Activated T-helper 9 cell treated with anti-CD3 and anti-CD28 coated beads, Interleukin-2, amount 50 U/mL, for 16 hours (primary cell): ENCODE measurements at regions not wholly inside any gene's neighbourhood (a gene's known extent, or its start where the extent isn't known, plus 50 kb on each side); places are given as distances from the start of the nearest gene placed in this dataset.
"Not testable (repeated sequence)": the region's sequence is repeated elsewhere in the genome, so short reads cannot be mapped to it uniquely, and the experiment has no call there.

Experiments
- DNase-seq: peaks from one replicate; pipeline ENCODE4 v3.0.0-alpha.2; 2020; ENCODE audit warnings: low read depth

- no peak for DNase-seq
Measured at GRCh38 chr3:187473778-187474406, 105.7 kb downstream of the RTP4 start.

- DNase-seq: not testable (repeated sequence)
Measured at GRCh38 chr3:187466306-187466705, 98.1 kb downstream of the RTP4 start.

GRCh38 chr3:187465503-187465902 lies 97.3 kb downstream of the RTP4 start:
- no peak for DNase-seq

- DNase-seq: no peak
Measured at GRCh38 chr3:187464682-187465081, 96.5 kb downstream of the RTP4 start.

GRCh38 chr3:187458921-187459320 lies 90.7 kb downstream of the RTP4 start:
- no peak for DNase-seq

GRCh38 chr3:187458383-187458782 lies 90.2 kb downstream of the RTP4 start:
- no peak for DNase-seq

- DNase-seq: no peak
Measured at GRCh38 chr3:187456250-187456649, 88.1 kb downstream of the RTP4 start.

GRCh38 chr3:187454085-187454815 lies 86.1 kb downstream of the RTP4 start:
- no peak for DNase-seq

GRCh38 chr3:187450431-187451190 lies 82.4 kb downstream of the RTP4 start:
- no peak for DNase-seq

GRCh38 chr3:187448674-187449073 lies 80.5 kb downstream of the RTP4 start:
- DNase-seq: no peak

- DNase-seq: no peak
Measured at GRCh38 chr3:187447737-187448136, 79.6 kb downstream of the RTP4 start.

- no peak for DNase-seq
Measured at GRCh38 chr3:187445356-187445755, 77.2 kb downstream of the RTP4 start.

- no peak for DNase-seq
Measured at GRCh38 chr3:187434524-187434923, 66.3 kb downstream of the RTP4 start.

GRCh38 chr3:187430576-187430975 lies 62.4 kb downstream of the RTP4 start:
- DNase-seq: no peak
